ENCODE measurements at regions not wholly inside any gene's neighbourhood (a gene's known extent, or its start where the extent isn't known, plus 50 kb on each side); places are given as distances from the start of the nearest gene placed in this dataset.

DNA sequence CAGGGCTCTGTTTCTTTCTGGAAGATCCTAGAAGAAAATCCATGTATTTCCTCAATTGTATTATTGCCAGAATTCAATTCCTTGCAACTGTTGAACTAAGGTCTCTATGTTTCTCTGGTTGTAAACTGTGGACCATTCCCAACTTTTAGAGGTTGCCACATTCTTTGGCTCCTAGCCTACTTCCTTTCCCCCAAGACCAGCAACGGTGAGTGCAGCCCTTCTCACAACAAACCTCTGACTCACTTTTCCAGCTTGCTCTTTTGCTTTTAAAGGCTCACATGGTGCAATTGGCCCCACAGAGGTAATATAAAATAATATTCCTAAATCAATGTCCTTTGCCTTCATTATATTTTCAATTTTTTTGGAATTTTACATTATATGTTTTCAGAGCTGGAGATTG, 371.3 kb downstream of the SLITRK5 start:
- TF ChIP-seq CTCF (IDR thresholded peaks at IDR 0.05), result no peak
- no peaks in the 10 kb centered on the region for H3K27me3 ChIP-seq (replicated peaks; ENCODE audit: insufficient read depth)
- H3K36me3 ChIP-seq, result no peaks in the 10 kb centered on the region
- H3K4me1 ChIP-seq (ENCODE audit: control insufficient read depth in 1 of 2, low read depth in 2 of 2), result no peaks in the 10 kb centered on the region
- H3K9me3 ChIP-seq, result no peaks in the 10 kb centered on the region
- no peak overlapping the region for H3K27ac ChIP-seq
- DNase-seq (ENCODE audit: low spot score), result no peak
- no peak overlapping the region for H3K4me3 ChIP-seq
- no peak for ATAC-seq (ENCODE audit: insufficient number of reproducible peaks, low FRiP score, low read depth)

DNA sequence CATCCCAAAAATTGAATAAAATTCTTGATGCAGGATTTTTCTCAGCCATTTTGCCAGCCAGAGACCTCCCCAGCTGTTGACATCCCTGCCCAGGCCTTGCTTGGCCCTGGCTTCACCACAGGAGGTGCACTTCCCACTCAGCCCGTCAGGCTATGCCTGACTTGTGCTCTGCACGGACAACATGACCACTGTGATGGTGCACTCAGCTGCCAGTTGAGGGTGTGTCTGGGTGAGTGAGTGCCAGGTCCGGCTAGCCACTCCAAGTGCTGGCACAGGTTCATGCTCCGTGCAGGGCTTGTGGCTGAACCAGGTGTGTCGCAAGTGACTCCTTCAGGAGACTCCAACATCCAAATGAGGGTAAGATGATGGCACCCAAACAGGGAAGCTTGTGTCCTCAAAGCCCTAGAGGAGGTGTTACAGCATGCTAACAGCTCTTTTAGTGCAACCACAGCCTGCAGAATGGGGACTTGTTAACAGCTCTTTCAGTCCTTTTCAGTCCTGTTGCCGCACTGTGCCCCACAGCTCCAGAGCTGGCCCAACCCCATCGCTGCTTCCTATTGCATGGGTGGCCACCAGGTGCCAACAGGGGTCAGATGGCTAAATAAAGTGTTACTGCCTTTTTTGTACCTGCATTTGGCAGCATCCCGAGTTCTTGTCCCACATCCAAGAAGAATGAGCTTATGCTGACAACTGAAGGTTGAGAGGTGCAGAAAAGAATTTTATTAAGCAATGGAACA, 380.7 kb downstream of the SLITRK5 start:
- H3K4me1 ChIP-seq (ENCODE audit: control insufficient read depth in 1 of 2, low read depth in 2 of 2), result no peaks in the 10 kb centered on the region
- TF ChIP-seq CTCF (IDR thresholded peaks at IDR 0.05), result no peak
- ATAC-seq (ENCODE audit: insufficient number of reproducible peaks, low FRiP score, low read depth), result no peak
- H3K27ac ChIP-seq, result no peak overlapping the region
- no peaks in the 10 kb centered on the region for H3K9me3 ChIP-seq
- DNase-seq (ENCODE audit: low spot score), result no peak
- no peaks in the 10 kb centered on the region for H3K27me3 ChIP-seq (replicated peaks; ENCODE audit: insufficient read depth)
- H3K4me3 ChIP-seq, result no peak overlapping the region
- no peaks in the 10 kb centered on the region for H3K36me3 ChIP-seq

DNA sequence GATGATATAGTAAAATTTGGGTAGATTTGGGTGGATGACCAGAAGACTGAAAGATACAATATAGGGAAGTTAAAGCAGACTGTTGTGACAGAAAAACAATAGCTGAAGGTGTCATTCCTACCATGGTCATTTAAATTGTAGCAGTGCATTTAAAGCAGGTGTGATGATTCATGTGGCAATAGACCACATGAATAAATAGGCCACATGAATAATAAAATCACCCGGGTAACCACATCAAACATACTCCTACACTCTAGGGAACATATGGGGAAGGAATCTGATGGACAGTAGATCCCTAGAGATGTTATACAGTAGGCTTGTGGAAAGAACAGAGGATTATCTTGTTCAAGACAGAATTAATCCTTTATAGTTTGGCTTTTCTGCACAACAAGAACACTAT, 392.6 kb downstream of the SLITRK5 start:
- no peak for TF ChIP-seq CTCF (IDR thresholded peaks at IDR 0.05)
- Histone ChIP-seq H3K27me3 (replicated peaks; ENCODE audit: insufficient read depth) (no peaks in the 10 kb centered on the region), H3K4me3 (no peak overlapping the region), H3K9me3 (no peaks in the 10 kb centered on the region), H3K27ac (no peak overlapping the region), H3K4me1 (ENCODE audit: control insufficient read depth in 1 of 2, low read depth in 2 of 2) (no peaks in the 10 kb centered on the region), H3K36me3 (no peaks in the 10 kb centered on the region)
- DNase-seq (ENCODE audit: low spot score) (no peak), ATAC-seq (ENCODE audit: insufficient number of reproducible peaks, low FRiP score, low read depth) (no peak)

DNA sequence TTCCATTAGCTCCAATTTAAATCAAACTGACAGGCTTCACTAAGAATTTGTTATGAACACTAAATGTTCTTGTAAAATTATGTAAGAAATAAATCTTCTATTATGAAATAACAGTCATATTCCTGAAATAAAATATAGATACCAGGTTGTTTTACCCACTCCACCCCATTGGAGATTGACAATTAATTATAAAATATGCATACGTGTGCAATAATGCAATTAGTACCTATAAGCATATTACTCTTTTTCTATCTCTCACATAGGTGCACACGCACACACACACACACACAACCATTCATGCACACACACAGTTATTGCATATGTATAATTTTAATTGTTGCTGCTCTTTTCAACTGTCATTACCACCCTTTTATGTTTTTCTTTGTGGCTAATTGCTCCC, 395.7 kb downstream of the SLITRK5 start:
- Histone ChIP-seq H3K27me3 (replicated peaks; ENCODE audit: insufficient read depth) (no peaks in the 10 kb centered on the region), H3K4me1 (ENCODE audit: control insufficient read depth in 1 of 2, low read depth in 2 of 2) (no peaks in the 10 kb centered on the region), H3K9me3 (no peaks in the 10 kb centered on the region), H3K4me3 (no peak overlapping the region), H3K27ac (no peak overlapping the region), H3K36me3 (no peaks in the 10 kb centered on the region)
- TF ChIP-seq CTCF (IDR thresholded peaks at IDR 0.05), result no peak
- ATAC-seq (ENCODE audit: insufficient number of reproducible peaks, low FRiP score, low read depth) (no peak), DNase-seq (ENCODE audit: low spot score) (no peak)

DNA sequence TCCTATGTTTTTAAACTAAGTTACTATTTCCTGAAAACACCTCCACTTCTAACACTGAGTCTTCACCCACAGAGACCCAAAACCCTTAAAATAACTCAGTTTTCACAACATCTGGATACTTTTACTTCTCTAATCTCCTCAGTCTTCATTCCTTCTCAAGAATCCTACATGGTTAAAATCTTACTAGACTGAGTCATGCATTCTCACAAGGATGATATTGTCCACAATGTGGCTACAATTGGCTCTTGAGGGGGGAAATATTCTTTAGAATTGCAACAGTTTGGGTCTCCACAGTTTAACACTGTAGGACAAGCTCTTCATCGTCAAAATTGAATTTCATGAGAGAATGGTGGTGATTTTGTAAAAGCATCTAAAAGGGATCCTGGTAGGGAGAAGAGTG, 397.1 kb downstream of the SLITRK5 start:
- Histone ChIP-seq H3K27ac (no peak overlapping the region), H3K4me1 (ENCODE audit: control insufficient read depth in 1 of 2, low read depth in 2 of 2) (no peaks in the 10 kb centered on the region), H3K27me3 (replicated peaks; ENCODE audit: insufficient read depth) (no peaks in the 10 kb centered on the region), H3K4me3 (no peak overlapping the region), H3K36me3 (no peaks in the 10 kb centered on the region), H3K9me3 (no peaks in the 10 kb centered on the region)
- no peak for ATAC-seq (ENCODE audit: insufficient number of reproducible peaks, low FRiP score, low read depth)
- no peak for TF ChIP-seq CTCF (IDR thresholded peaks at IDR 0.05)
- no peak for DNase-seq (ENCODE audit: low spot score)

Data from thoracic aorta (tissue), 2 donors.